ENCODE measurements at regions not wholly inside any gene's neighbourhood (a gene's known extent, or its start where the extent isn't known, plus 50 kb on each side); places are given as distances from the start of the nearest gene placed in this dataset.

- no peak for DNase-seq (ENCODE audit: extremely low read depth, low read depth)
Measured at GRCh38 chr2:67015681-67016080, 381.5 kb upstream of the ETAA1 start.

DNA sequence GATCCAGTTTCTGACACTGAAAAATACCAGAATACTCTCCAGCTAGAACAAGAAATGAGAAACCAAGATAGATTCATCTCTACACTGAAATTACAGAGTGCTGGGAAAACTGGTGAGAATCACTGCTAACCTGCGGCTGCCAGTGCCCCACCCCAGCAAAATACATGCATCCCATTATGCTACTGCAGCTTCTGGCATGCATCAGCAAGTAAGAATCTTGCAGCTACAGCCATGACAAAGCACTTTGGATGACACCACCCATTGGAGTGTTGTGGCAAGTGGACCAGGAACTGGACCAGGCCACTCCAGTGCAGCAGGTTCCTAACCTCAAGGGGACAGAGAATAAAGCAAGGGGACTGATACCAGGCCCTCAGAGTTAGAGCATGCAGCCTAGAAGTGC is 378.8 kb upstream of the ETAA1 start:
- no peak for DNase-seq (ENCODE audit: extremely low read depth, low read depth)

DNA sequence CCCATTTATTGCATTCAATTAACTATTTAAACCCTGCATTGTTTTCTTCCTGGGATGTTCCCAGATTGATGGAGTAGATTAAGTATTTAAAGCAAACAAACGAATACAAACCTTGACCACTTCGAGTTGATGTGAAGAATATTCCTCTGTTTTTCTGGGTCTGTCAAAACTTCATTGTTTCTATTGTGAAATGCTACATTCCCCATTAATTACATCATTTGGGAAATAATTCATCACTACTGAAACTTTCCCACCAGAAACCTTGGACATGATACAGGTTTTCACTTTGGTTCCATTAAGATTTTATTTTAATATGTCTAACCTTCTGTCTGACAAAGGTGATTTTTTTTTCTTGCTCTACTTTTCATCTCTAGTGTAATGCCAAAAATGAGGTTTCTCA is 365.1 kb upstream of the ETAA1 start:
- DNase-seq (ENCODE audit: extremely low read depth, low read depth) = no peak

- DNase-seq (ENCODE audit: extremely low read depth, low read depth) = no peak
Measured at GRCh38 chr2:67036444-67036843, 360.7 kb upstream of the ETAA1 start.

DNA sequence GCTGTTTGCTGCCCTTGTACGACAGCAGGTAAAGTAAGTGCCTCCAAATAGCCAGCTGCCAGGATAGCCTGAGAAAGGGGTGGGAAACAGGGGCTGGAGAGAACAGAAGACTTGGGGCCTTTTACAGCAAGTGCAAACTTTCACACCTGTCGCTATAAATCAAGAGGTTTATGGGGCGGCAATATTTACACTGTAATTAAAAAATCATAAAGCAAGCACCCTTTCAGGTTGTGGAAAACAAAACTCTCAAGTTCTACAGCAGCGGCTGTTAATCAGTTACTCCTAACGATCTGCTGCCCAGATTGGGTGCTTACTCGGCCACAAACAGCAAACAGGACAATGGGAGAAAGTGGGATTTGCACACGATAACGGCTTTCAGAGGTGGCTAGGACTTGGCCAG is 359.5 kb upstream of the ETAA1 start:
- DNase-seq (ENCODE audit: extremely low read depth, low read depth) = no peak

- DNase-seq (ENCODE audit: extremely low read depth, low read depth) = no peak
Measured at GRCh38 chr2:67038195-67038594, 358.9 kb upstream of the ETAA1 start.

DNA sequence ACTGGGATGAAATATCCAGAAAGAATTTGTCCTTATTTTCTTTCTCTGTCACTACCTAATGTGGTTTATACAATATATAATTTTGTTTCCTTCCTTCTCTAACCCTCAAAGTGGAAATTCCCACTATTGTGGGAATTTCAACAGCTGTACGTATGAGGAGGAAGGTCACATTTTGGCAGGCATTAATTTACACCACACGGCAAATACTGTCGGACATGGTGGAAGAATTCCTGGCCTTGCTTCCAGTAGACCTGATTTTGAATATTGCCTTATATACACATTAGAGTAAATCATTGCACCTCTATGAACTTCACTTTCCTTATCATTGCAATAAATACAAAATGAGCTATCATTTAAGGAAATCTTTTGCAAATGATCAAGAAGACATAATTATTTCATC is 358.1 kb upstream of the ETAA1 start:
- DNase-seq (ENCODE audit: extremely low read depth, low read depth) = no peak

DNA sequence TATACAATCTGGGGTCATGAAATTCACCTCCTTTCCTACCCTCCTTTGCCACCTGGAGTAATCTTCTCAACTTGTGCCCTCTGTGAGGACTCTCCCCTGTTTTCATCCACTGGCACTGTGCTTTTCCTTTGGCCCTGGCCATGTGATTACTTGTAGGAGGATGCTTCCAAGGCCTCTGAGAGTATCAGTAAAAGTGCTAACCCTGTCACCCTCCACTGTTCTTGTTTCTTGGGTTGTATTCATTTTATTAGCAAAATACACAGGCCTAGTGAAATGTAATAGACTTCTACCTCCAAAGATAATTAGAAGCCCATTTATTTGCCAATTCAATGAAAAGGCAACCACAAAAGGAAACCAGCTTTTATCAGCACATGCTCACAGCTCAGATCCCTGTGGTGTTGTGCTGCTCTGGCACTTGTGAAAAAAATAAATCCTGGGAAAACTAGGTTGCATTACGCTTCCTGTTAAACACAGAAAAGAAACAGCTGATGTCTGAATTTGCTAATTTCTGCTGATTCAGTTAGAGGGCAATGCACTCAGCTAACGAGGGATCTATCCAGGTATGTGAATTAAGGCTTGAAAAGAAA is 357.5 kb upstream of the ETAA1 start:
- no peak for DNase-seq (ENCODE audit: extremely low read depth, low read depth)

DNA sequence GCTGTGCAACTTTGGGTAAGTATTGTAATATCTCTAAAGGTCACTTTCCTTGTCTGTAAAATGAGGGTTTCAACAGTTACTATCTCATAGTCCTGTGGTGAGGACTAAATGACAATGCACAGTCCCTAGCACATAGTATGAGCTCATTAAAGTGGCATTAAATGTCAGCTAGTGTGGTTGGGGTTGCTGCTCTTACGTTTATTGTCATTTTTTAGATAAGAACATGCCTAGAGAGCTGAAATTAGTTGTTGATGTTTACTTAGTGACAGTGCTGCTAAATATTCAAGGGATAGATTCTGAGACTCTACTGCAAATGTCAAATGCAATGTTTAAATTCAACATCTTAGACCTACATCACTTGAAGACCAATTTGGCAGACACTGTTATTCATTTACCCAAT is 356.1 kb upstream of the ETAA1 start:
- no peak for DNase-seq (ENCODE audit: extremely low read depth, low read depth)

- DNase-seq (ENCODE audit: extremely low read depth, low read depth) = no peak
Measured at GRCh38 chr2:67043781-67044478, 353.2 kb upstream of the ETAA1 start.

DNA sequence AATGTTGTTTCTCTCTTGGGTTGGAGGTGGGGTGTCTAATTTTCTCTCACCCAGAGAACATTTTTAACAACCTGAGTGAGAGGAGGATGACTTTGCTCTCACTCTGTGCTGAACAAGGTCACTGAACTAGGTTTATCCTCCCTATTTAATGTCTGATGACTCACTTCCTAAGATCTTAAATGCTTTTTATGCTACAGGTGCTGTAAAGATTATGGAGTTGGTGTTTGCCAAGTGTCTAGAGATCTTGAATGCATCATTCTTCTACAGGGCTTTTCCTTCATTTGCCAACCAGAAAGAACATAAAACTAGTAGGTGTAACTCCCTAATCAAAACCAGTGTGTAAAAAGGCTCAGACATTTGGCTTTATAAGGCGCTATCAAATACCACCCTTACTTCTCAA is 350.5 kb upstream of the ETAA1 start:
- no peak for DNase-seq (ENCODE audit: extremely low read depth, low read depth)

DNA sequence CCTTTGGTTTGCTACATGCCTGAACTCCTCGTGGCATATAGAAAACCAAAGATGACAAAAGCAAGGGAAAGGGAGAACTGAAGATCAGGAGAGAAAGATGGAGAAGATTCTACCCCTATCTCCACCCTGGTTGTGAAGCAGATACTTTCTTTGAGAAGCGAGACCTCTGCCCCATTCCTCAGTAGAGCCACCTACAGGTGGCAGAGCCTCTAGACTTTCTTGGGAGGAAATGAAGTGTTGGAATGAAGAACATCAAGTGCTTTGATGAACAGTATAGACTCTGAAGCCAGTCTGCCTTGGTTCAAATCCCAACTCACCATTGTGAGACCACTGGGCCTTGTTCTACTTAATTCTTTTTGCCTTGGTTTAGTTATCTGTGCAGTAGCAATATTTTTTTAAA is 348.8 kb upstream of the ETAA1 start:
- no peak for DNase-seq (ENCODE audit: extremely low read depth, low read depth)

- no peak for DNase-seq (ENCODE audit: extremely low read depth, low read depth)
Measured at GRCh38 chr2:67050622-67051021, 346.5 kb upstream of the ETAA1 start.

GRCh38 chr2:67054728-67055127 is 342.4 kb upstream of the ETAA1 start:
- no peak for DNase-seq (ENCODE audit: extremely low read depth, low read depth)

DNA sequence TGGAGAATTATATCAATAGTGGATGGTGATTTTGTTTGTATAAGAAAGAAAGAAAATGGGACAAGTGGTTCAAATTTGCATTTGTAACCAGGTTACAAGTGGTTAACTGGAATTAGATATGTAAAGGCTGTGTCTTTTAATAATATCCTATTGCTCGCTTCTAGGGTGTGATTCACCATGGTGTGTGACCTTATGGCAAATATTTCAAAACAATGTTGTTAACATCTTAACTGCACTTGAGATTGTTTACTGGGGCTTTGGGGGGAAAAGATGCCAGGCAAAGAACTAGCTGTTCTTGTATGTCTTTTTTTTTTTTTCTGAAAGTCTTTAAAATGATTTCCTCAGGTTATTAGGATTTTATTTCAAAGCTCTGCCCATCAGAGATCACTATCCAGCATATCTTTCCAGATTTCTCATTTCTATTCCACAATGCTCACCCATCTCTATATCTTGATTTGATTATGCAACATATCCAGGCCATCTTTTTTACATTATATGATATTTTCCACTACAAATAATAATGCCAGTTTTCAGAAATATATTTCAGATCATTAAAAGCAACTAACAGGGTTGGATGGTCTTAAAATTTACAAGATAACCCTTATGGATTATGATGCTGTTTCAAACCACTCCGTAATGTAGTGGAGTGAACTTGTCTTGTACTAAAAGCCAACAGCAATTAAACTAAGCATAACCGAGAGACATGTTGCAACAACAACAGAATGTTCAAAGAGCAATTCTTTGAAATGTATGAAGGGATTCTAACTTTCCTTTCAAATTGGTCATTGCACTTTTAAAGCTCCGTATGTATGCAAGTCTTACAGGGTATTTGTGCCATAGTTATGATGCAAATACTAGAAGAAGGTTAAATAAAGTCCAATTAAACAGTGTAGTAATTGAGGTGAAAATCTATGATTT is 341.5 kb upstream of the ETAA1 start:
- DNase-seq (ENCODE audit: extremely low read depth, low read depth) = no peak

DNA sequence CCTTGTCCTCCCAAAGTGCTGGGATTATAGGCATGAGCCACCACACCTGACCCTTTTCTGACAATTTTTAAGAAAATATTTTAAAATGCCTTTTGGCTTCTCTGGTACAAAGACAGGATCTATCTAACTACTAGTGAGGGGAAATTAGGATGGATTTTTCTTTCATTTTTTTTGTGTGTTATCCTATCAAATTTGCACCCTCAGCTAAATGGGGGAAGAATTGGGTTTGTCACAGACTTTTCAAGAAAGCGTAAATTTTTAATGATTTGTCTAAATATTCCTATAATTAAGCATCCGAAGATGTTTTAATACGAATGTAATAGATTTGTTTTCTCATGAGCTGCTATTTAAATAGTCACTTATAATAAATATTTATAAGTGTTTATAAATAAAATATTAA is 340.0 kb upstream of the ETAA1 start:
- no peak for DNase-seq (ENCODE audit: extremely low read depth, low read depth)

DNA sequence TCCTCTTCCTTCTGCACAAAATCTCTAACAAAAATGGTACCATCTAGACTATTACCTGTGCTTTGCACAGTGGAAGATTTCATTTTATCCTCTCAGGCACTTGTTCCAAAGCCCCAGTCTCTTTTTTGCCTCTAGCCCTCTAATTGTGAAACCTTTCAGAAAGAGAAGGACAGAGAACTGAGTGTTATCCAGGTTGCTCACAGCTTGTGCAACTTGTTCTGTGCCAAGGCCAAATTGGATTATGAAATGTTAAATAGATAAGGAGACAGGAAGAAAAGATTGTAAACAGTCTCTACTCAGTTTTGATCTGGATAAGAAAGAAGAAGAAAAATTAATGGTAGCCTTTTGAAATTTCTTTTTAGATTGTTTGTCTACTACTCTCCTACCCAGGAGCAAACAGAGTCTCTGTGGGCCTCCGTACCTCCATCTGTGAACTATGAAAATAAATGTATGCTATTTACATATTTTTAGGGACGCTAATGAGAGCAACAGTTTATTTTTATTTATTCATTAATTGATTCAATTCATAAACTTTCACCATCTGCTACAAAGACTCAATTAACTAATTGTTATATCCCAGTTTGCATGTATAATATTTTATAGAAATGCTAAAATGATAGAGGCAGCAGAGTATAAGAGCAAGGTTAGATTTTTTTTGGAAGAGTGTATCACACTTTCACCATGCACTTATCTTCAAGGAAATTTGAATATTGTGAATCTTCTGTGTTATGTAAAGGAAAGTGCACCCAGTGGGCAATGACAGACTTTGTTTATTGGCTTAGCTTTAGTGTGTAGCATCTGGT is 339.0 kb upstream of the ETAA1 start:
- DNase-seq (ENCODE audit: extremely low read depth, low read depth) = no peak

DNA sequence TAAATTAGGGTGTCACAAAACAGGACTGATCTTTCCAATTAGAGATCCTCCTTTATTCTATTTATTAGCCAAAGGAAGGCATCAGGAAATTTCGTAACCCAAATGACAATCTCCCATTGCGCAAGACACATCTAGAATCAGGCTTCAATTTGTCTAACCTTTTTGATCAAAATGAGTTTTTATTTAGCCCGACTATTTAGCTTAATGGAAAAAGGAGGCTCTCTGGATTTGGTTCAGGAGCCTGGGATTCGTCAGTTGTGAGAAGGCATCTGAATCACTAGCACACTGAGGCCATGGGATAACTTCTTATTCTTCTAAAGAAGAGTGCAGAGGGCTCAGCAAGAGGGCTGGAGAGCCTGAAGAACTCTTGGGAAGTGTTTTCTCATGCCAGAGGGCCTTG is 332.1 kb upstream of the ETAA1 start:
- no peak for DNase-seq (ENCODE audit: extremely low read depth, low read depth)

DNA sequence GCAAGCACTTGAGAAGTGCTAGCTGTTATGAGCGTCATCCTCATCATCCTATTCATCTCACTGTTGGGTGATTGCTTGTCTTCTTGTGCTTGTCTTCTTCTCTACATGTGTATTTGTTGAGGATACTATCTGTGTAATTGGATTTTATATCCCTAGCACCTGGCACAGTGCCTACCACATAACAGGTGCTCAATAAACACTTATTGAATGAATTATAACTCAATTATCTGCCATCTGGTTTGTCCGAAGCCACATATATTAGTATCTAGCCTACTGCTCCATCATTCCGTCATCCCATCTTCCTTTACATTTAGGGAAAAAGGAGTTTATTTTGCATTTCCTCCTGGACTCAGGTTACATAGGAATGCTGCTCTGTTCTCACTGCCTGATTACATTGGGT is 330.4 kb upstream of the ETAA1 start:
- no peak for DNase-seq (ENCODE audit: extremely low read depth, low read depth)

DNA sequence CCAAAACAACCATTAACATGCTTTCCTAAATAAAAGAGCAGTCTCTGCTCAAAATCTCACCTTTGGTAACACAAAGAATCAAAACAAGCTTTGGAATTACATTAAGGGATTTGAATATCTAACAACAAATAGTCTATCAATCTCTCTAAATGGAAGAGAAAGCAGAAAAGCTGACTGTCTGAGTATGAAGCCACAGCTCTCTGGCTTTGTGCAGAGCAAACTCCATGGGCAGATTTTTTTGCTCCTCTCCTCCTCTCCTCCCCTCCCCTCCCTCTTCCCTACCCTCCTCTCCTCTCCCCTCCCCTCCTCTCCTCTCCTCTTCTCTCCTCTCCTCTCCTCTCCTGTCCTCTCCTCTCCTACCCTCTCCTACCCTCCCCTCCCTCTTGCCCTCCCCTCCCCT is 329.5 kb upstream of the ETAA1 start:
- DNase-seq (ENCODE audit: extremely low read depth, low read depth) = no peak

- no peak for DNase-seq (ENCODE audit: extremely low read depth, low read depth)
Measured at GRCh38 chr2:67070826-67071225, 326.3 kb upstream of the ETAA1 start.
